HL-60 (cell line): ENCODE measurements at regions not wholly inside any gene's neighbourhood (a gene's known extent, or its start where the extent isn't known, plus 50 kb on each side); places are given as distances from the start of the nearest gene placed in this dataset.

Experiments
- DNase-seq, 2 experiments: peaks; one replicate each; pipeline ENCODE4 v3.0.0-alpha.2; 2010 to 2020; ENCODE audit warnings: low read depth in 1 of 2, low spot score in 1 of 2
- H3K27ac ChIP-seq: fragments of 250-450 bp; sonication (Bioruptor Pico); replicated peaks from 2 replicates; pipeline ENCODE4 v1.5.1; 2020; ENCODE audit warnings: mild to moderate bottlenecking, moderate library complexity
- H3K27me3 ChIP-seq: fragments of 250-450 bp; sonication (Bioruptor Pico); 2 replicates; pipeline ENCODE4 v1.5.1; 2021; ENCODE audit warnings: mild to moderate bottlenecking, moderate library complexity; ENCODE audit not compliant: insufficient read depth, poor library complexity, severe bottlenecking
- H3K4me3 ChIP-seq: replicated peaks from 2 replicates; pipeline ENCODE4 v1.5.1; 2011; ENCODE audit warnings: mild to moderate bottlenecking, control low read depth, low read length; ENCODE audit not compliant: insufficient read depth
- CTCF ChIP-seq: IDR thresholded peaks from one replicate; pipeline ENCODE4 v1.5.1; 2011; ENCODE audit warnings: low read length, control low read depth, inconsistent platforms; ENCODE audit not compliant: insufficient read depth
- GABPA ChIP-seq: IDR thresholded peaks from 2 replicates; pipeline ENCODE4 v1.6.1; 2012; ENCODE audit warnings: low read depth
- POLR2AphosphoS5 ChIP-seq: IDR thresholded peaks from 2 replicates; pipeline ENCODE4 v1.6.1; 2012; ENCODE audit warnings: low read depth
- REST ChIP-seq: IDR thresholded peaks from 2 replicates; pipeline ENCODE4 v1.6.1; 2012; ENCODE audit warnings: low read depth; ENCODE audit not compliant: insufficient replicate concordance
- SPI1 ChIP-seq: IDR thresholded peaks from 2 replicates; pipeline ENCODE4 v1.6.1; 2012; ENCODE audit warnings: low read depth, mild to moderate bottlenecking, borderline replicate concordance

- Histone ChIP-seq H3K27ac (no peak overlapping the region), H3K27me3 (no peaks in the 10 kb centered on the region), H3K4me3 (no peak overlapping the region)
- TF ChIP-seq GABPA: no peak
- no peak for TF ChIP-seq SPI1
- no peak for TF ChIP-seq REST
- TF ChIP-seq POLR2AphosphoS5: no peak
- TF ChIP-seq CTCF: no peak
- DNase-seq: no peak
These were observed 360.6 kb downstream of the ZNF521 start for GRCh38 chr18:24991141-24992060.

- Histone ChIP-seq H3K27me3 (no peaks in the 10 kb centered on the region), H3K27ac (no peak overlapping the region), H3K4me3 (no peak overlapping the region)
- DNase-seq: no peak
- TF ChIP-seq CTCF (no peak), POLR2AphosphoS5 (no peak), REST (no peak), SPI1 (no peak)
These were observed 359.5 kb downstream of the ZNF521 start for GRCh38 chr18:24992491-24992890.

GRCh38 chr18:24993628-24994027 lies 358.3 kb downstream of the ZNF521 start:
- Histone ChIP-seq H3K4me3 (no peak overlapping the region), H3K27ac (no peak overlapping the region), H3K27me3 (no peaks in the 10 kb centered on the region)
- no peak for DNase-seq
- no peak for TF ChIP-seq POLR2AphosphoS5

GRCh38 chr18:24995056-24995455 lies 356.9 kb downstream of the ZNF521 start:
- Histone ChIP-seq H3K4me3 (no peak overlapping the region), H3K27ac (no peak overlapping the region), H3K27me3 (no peaks in the 10 kb centered on the region)
- no peak for TF ChIP-seq POLR2AphosphoS5
- no peak for TF ChIP-seq REST
- no peak for TF ChIP-seq CTCF
- TF ChIP-seq GABPA: no peak
- TF ChIP-seq SPI1: no peak
- DNase-seq: no peak
